ENCODE measurements at regions not wholly inside any gene's neighbourhood (a gene's known extent, or its start where the extent isn't known, plus 50 kb on each side); places are given as distances from the start of the nearest gene placed in this dataset.
"Not testable (repeated sequence)": the region's sequence is repeated elsewhere in the genome, so short reads cannot be mapped to it uniquely, and the experiment has no call there.

DNA sequence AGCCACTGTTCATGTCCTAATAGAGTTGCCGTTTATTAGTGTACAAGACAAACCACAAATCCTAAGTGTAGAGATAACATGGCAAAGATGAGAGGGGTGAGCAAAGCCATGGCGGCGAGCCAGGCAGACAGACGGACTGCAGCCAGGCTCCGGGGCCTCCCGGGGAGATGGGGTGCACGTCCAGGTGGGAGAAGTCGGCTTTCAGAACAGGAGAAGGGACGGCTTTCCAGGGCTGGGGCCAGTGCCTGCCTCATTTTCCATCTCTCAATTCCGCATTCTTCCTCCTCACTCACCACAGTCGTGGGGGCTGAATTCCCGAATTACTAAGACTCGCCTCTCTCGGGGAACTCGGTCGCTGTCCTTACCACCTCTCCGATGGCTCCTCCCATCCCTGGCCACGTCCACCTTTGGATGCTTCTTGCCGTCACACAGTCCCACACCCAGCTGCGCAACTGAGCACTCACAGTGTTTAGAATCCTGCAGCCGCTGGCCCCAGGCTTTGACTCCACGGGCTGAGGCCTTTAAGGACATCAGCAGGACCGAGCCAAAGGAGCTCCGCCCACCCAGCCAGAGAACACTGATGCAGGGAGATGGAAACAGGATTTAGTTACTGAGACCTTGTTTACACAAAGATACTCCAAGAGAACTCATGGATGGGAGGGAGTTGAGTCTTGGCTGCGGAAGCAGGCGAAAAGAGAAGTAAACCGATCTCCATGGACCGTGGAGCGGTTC is 59.7 kb downstream of the RNF112 start:
- TF ChIP-seq, protein P1, sequence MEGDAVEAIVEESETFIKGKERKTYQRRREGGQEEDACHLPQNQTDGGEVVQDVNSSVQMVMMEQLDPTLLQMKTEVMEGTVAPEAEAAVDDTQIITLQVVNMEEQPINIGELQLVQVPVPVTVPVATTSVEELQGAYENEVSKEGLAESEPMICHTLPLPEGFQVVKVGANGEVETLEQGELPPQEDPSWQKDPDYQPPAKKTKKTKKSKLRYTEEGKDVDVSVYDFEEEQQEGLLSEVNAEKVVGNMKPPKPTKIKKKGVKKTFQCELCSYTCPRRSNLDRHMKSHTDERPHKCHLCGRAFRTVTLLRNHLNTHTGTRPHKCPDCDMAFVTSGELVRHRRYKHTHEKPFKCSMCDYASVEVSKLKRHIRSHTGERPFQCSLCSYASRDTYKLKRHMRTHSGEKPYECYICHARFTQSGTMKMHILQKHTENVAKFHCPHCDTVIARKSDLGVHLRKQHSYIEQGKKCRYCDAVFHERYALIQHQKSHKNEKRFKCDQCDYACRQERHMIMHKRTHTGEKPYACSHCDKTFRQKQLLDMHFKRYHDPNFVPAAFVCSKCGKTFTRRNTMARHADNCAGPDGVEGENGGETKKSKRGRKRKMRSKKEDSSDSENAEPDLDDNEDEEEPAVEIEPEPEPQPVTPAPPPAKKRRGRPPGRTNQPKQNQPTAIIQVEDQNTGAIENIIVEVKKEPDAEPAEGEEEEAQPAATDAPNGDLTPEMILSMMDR (IDR thresholded peaks at IDR 0.05): no peak
- peaks cover 4% of the 10 kb centered on the region for H3K4me1 ChIP-seq
- no peaks in the 10 kb centered on the region for H3K36me3 ChIP-seq
- peak overlapping the region; percentile 56 for H3K27ac ChIP-seq
- peak overlapping the region; percentile 23 for H3K4me3 ChIP-seq
- no peak for DNase-seq
- intact Hi-C loops (cut with DNase I): no loop called here
- ATAC-seq: peak; percentile 67
- H3K9me3 ChIP-seq: no peaks in the 10 kb centered on the region
- H3K27me3 ChIP-seq: no peaks in the 10 kb centered on the region

DNA sequence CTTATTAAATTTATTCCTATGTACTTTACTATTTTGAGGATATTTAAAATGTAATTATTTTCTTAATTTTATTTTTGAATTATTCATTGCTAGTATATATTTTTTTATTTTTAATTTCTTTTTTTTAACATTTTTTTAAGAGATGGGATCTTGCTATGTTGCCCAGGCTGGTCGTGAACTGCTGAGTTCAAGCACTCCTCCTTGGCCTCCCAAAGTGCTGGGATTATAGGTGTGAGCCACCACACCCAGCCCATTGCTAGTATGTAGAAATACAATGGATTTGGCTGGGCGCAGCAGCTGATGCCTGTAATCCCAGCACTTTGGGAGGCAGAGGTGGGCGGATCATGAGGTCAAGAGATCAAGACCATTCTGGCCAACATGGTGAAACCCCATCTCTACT is 59.2 kb upstream of the SLC47A1 start:
- DNase-seq; ATAC-seq; H3K27me3 ChIP-seq; H3K9me3 ChIP-seq; H3K36me3 ChIP-seq; intact Hi-C loops (cut with DNase I); H3K4me1 ChIP-seq; H3K27ac ChIP-seq; H3K4me3 ChIP-seq: not testable (repeated sequence)

DNA sequence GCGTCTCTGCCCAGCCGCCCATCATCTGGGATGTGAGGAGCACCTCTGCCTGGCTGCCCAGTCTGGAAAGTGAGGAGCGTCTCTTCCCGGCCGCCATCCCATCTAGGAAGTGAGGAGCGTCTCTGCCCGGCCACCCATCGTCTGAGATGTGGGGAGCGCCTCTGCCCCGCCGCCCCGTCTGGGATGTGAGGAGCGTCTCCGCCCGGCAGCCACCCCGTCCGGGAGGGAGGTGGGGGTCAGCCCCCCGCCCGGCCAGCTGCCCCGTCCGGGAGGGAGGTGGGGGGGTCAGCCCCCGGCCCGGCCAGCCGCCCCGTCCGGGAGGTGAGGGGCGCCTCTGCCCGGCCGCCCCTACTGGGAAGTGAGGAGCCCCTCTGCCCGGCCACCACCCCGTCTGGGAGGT is 57.9 kb upstream of the SLC47A1 start:
- H3K27me3 ChIP-seq; H3K4me1 ChIP-seq; H3K9me3 ChIP-seq; H3K4me3 ChIP-seq; DNase-seq; ATAC-seq; intact Hi-C loops (cut with DNase I); H3K27ac ChIP-seq; H3K36me3 ChIP-seq: not testable (repeated sequence)

DNA sequence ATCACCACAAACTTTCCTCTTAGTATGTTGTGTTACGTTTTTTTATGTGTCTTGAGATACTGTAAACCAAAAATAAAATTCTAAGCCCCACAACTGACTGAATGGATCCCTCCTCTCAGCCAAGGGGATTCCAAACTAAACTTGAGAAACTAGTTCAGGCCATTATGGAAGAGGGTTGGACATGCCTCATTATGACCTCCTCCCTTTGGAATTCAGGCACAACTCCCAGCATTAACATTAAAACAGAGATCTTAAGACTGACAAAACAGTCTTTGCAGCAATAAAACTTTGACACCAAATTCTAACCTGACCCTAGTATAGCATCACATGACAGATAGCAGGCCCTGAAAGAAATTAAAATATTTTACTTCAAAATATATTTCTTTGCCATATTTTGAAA is 51.1 kb upstream of the SLC47A1 start:
- TF ChIP-seq, protein P1 (IDR thresholded peaks at IDR 0.05): no peak
- H3K4me3 ChIP-seq: no peak overlapping the region
- H3K27me3 ChIP-seq: no peaks in the 10 kb centered on the region
- no peak overlapping the region for H3K27ac ChIP-seq
- no peaks in the 10 kb centered on the region for H3K9me3 ChIP-seq
- H3K4me1 ChIP-seq: no peaks in the 10 kb centered on the region
- ATAC-seq: peak; percentile 41
- DNase-seq: no peak
- intact Hi-C loops (cut with DNase I): no loop called here
- H3K36me3 ChIP-seq: no peaks in the 10 kb centered on the region

Measured in upper lobe of right lung (tissue), 1 donor.